ENCODE measurements at regions not wholly inside any gene's neighbourhood (a gene's known extent, or its start where the extent isn't known, plus 50 kb on each side); places are given as distances from the start of the nearest gene placed in this dataset.

- Histone ChIP-seq H3K9me2 (ENCODE audit: low read depth, low read length) (no peaks in the 10 kb centered on the region), H2AFZ (ENCODE audit: low read length) (no peak overlapping the region), H4K20me1 (ENCODE audit: insufficient read depth, low read length) (no peaks in the 10 kb centered on the region), H3K27me3 (ENCODE audit: insufficient read depth, low read length) (peaks cover 6% of the 10 kb centered on the region; the same call in 1 of the 2 replicates), H3K4me2 (ENCODE audit: low read length) (no peak overlapping the region), H3K79me2 (ENCODE audit: insufficient read depth, low read length) (no peaks in the 10 kb centered on the region), H3F3A (ENCODE audit: insufficient read depth, low read length) (no peaks in the 10 kb centered on the region), H3K4me3 (ENCODE audit: low read depth, low read length, poor library complexity, severe bottlenecking) (no peak overlapping the region), H3K27ac (ENCODE audit: low read depth, low read length, poor library complexity, severe bottlenecking) (no peak overlapping the region), H3K36me3 (ENCODE audit: insufficient read depth, low read length) (no peaks in the 10 kb centered on the region), H3K4me1 (ENCODE audit: insufficient read depth, low read length, severe bottlenecking) (no peaks in the 10 kb centered on the region), H3K9ac (ENCODE audit: low read length) (no peak overlapping the region), H3K9me3 (ENCODE audit: low read length) (no peaks in the 10 kb centered on the region)
- TF ChIP-seq EZH2 (IDR thresholded peaks at IDR 0.05; ENCODE audit: borderline replicate concordance, low read length) (no peak), CTCF (IDR thresholded peaks at IDR 0.05; ENCODE audit: low read length) (no peak)
Observed at GRCh38 chr10:121690152-121690848, 92.1 kb upstream of the FGFR2 start.

GRCh38 chr10:121687095-121687813 lies 89.0 kb upstream of the FGFR2 start:
- Histone ChIP-seq H3K27me3 (ENCODE audit: insufficient read depth, low read length) (peaks cover 6% of the 10 kb centered on the region; the same call in 1 of the 2 replicates), H3K9ac (ENCODE audit: low read length) (no peak overlapping the region), H4K20me1 (ENCODE audit: insufficient read depth, low read length) (no peaks in the 10 kb centered on the region), H3K9me2 (ENCODE audit: low read depth, low read length) (no peaks in the 10 kb centered on the region), H2AFZ (ENCODE audit: low read length) (no peak overlapping the region), H3K9me3 (ENCODE audit: low read length) (no peaks in the 10 kb centered on the region), H3K4me2 (ENCODE audit: low read length) (no peak overlapping the region), H3K36me3 (ENCODE audit: insufficient read depth, low read length) (no peaks in the 10 kb centered on the region), H3F3A (ENCODE audit: insufficient read depth, low read length) (no peaks in the 10 kb centered on the region), H3K27ac (ENCODE audit: low read depth, low read length, poor library complexity, severe bottlenecking) (no peak overlapping the region), H3K79me2 (ENCODE audit: insufficient read depth, low read length) (no peaks in the 10 kb centered on the region), H3K4me1 (ENCODE audit: insufficient read depth, low read length, severe bottlenecking) (no peaks in the 10 kb centered on the region), H3K4me3 (ENCODE audit: low read depth, low read length, poor library complexity, severe bottlenecking) (no peak overlapping the region)
- TF ChIP-seq EZH2 (IDR thresholded peaks at IDR 0.05; ENCODE audit: borderline replicate concordance, low read length): no peak
- TF ChIP-seq CTCF (IDR thresholded peaks at IDR 0.05; ENCODE audit: low read length): no peak

GRCh38 chr10:121684276-121684675 lies 86.0 kb upstream of the FGFR2 start:
- H3K4me2 ChIP-seq (ENCODE audit: low read length): no peak overlapping the region
- no peaks in the 10 kb centered on the region for H3K9me3 ChIP-seq (ENCODE audit: low read length)
- no peak overlapping the region for H3K9ac ChIP-seq (ENCODE audit: low read length)
- H3K4me3 ChIP-seq (ENCODE audit: low read depth, low read length, poor library complexity, severe bottlenecking): no peak overlapping the region
- no peaks in the 10 kb centered on the region for H3K79me2 ChIP-seq (ENCODE audit: insufficient read depth, low read length)
- no peaks in the 10 kb centered on the region for H3K4me1 ChIP-seq (ENCODE audit: insufficient read depth, low read length, severe bottlenecking)
- H3F3A ChIP-seq (ENCODE audit: insufficient read depth, low read length): no peaks in the 10 kb centered on the region
- no peak overlapping the region for H3K27ac ChIP-seq (ENCODE audit: low read depth, low read length, poor library complexity, severe bottlenecking)
- H3K9me2 ChIP-seq (ENCODE audit: low read depth, low read length): no peaks in the 10 kb centered on the region
- no peaks in the 10 kb centered on the region for H3K36me3 ChIP-seq (ENCODE audit: insufficient read depth, low read length)
- H4K20me1 ChIP-seq (ENCODE audit: insufficient read depth, low read length): no peaks in the 10 kb centered on the region
- H3K27me3 ChIP-seq (ENCODE audit: insufficient read depth, low read length): peaks cover under 1% of the 10 kb centered on the region; the same call in 1 of the 2 replicates
- no peak for TF ChIP-seq EZH2 (IDR thresholded peaks at IDR 0.05; ENCODE audit: borderline replicate concordance, low read length)
- TF ChIP-seq CTCF (IDR thresholded peaks at IDR 0.05; ENCODE audit: low read length): no peak
- H2AFZ ChIP-seq (ENCODE audit: low read length): no peak overlapping the region

Data from OCI-LY1 (cell line).